A204.1 (cell line): ENCODE measurements at regions not wholly inside any gene's neighbourhood (a gene's known extent, or its start where the extent isn't known, plus 50 kb on each side); places are given as distances from the start of the nearest gene placed in this dataset.
A peak's percentile ranks its signal among the peaks of the same experiment; 100 is the strongest.
"Not testable (repeated sequence)": the region's sequence is repeated elsewhere in the genome, so short reads cannot be mapped to it uniquely, and the experiment has no call there.

Source experiments
- FAIRE-seq: peaks from 2 replicates; lab custom pipeline; 2012; peaks lifted over from hg19 to GRCh38; lab: Jason Lieb, UNC

DNA sequence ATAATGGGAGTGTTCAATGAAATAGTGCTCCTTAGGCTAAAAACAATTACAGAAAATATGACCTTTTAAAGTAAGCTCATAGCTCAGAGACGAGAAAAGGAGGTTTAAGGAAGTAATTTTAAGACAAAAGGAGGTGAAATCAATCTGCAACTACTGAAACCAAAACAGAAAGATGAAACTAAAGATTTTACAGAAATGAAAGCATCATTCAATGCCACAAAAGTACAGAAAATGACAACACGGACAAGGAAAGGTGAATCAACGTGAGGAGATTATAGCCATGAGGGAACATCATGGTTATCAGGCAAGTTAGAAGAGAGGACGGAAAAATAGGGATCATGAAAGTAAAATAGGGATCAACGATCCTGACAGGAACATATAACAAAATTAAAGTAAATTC lies 745.2 kb downstream of the PCDH17 start:
- FAIRE-seq: no peak

DNA sequence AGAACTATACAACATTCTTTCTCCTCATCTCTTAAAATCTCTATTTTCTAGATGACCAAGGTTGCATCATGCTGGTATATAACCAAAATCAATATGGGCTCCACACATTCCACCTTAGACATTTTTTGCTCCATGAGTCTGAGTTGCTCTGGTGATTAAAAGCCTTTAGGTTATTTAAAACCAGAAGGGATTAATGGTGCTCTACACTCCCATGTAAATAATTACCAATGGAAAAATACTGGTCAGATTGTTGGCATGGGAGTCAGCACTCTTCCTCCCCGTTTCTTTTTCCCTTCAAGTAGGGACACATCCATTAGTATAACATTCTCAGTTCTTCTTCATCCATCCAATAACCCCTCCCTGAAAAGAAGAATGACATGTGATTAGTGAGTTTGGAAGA lies 747.7 kb downstream of the PCDH17 start:
- no peak for FAIRE-seq

GRCh38 chr13:58385336-58385735 lies 753.8 kb downstream of the PCDH17 start:
- not testable (repeated sequence) for FAIRE-seq

- FAIRE-seq: no peak
Observed at GRCh38 chr13:58397596-58398387, 766.2 kb downstream of the PCDH17 start.

- FAIRE-seq: no peak
Observed at GRCh38 chr13:58399263-58399662, 767.7 kb downstream of the PCDH17 start.

- FAIRE-seq: no peak
Observed at GRCh38 chr13:58406545-58406944, 775.0 kb downstream of the PCDH17 start.

GRCh38 chr13:58429917-58430316 lies 798.4 kb downstream of the PCDH17 start:
- no peak for FAIRE-seq

DNA sequence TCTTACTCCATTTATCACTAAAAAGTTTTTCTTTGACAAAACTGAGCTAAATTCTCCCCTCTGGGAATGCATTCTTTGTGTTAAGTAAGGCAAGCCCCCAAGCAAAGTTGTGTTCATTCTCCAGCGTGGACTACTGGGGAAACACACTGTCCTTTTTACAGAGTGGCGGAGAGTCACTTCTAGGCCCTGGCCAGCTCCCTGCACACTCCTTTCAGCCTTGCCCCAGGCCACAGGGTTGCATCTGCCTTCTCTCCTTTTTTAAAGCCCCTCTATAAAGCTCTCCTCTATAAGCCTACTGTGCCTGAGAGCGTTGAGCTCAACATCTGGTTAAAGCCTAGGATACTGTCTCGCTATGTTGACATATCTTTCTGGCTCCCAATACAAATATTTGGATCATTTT lies 803.4 kb downstream of the PCDH17 start:
- FAIRE-seq: no peak

GRCh38 chr13:58437427-58437826 lies 805.9 kb downstream of the PCDH17 start:
- FAIRE-seq: no peak

DNA sequence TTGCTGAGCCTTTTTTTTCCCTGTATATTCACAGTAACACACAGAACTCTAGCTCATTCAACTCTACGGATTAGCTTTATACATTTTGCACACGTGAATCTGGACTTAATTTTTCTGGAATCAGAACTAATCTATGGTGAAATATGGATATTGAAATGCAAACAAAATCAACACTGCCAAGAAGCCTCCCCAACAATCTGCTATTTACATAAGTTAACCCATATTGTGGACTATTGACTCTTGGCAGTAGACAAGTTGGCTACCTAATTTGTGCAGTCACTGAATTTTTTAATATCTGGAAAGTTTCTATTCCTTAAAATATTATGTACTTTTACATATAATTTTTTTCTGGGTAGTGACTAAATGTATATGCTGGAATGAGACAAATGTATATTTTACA lies 815.4 kb downstream of the PCDH17 start:
- FAIRE-seq: no peak

GRCh38 chr13:58452123-58452623 lies 820.6 kb downstream of the PCDH17 start:
- FAIRE-seq: no peak

GRCh38 chr13:58455094-58455493 lies 823.5 kb downstream of the PCDH17 start:
- FAIRE-seq: no peak

DNA sequence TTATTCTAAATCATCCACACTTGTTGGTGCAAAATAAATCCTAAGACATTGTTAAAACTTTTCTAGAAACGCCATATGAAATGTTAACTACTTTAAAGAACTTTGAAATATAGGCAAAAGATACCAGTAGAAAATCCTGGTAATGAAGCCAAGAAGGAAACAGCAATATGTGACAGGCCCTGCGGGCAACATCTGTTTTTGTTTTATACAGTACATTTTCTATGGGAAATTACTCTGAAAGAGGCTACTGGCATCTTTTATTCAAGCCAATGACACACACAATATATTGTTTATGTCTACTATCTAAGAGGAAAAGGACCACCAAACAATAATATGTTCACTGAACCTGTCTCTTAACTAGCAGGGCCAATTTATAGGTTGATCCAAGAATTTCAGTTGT lies 829.7 kb downstream of the PCDH17 start:
- FAIRE-seq: no peak

- no peak for FAIRE-seq
Observed at GRCh38 chr13:58463841-58464240, 832.3 kb downstream of the PCDH17 start.

- no peak for FAIRE-seq
Observed at GRCh38 chr13:58467176-58467575, 835.6 kb downstream of the PCDH17 start.

DNA sequence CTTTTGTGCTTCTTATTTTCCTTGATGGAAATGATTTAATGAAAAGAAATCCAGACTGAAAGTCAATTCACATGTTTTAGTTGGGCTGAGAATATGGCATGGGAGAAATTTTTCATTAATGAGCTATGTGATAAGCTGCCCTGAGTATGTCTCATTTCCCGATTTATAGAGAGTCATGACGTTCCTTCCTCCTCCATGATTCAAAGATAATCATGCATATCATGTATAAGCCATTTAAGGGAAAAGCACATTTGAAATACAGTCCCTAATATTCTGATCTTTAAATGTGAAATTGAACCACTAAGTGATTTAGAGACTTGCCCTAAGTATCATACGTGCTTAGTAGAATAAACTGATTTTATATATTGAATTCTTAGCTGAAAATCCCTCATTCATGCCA lies 840.9 kb downstream of the PCDH17 start:
- FAIRE-seq: no peak

GRCh38 chr13:58474581-58474980 lies 843.0 kb downstream of the PCDH17 start:
- no peak for FAIRE-seq

GRCh38 chr13:58476206-58476918 lies 844.8 kb downstream of the PCDH17 start:
- FAIRE-seq: no peak

DNA sequence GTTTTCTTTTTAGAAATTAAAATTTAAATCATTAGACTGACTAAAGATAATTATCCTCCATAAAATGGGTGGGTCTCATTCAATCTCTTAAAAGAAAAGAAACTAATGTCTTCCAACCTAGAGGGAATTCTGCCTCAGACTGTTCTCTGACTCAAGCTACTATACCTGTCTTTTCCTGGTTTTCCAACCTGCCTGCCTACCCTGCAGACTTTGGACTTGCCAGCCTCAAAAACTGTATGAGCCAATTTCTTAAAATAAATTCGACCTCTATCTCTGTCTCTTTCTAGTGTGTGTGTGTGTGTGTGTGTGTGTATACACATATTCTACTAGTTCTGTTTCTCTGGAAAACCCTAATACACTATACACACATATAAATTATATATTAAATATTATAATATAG lies 847.3 kb downstream of the PCDH17 start:
- no peak for FAIRE-seq

DNA sequence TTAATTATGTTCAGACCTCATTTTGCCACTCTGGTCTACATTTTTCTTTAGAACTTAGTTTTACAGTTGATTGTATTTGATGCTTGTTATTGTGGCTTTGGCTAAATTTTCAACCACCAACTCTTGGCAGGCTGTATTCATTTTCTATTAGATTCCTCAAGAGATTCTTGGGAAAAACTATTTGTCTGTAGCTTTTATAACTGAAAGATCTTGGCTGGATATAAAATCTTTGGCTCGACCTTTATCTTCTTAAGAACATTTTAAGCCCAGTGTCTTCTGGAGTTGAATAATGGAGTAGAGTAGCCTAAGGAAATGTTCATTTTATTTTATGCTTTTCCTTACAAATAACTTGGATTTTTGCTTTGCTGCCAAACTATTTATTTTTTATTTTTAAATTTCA lies 848.5 kb downstream of the PCDH17 start:
- FAIRE-seq: no peak

DNA sequence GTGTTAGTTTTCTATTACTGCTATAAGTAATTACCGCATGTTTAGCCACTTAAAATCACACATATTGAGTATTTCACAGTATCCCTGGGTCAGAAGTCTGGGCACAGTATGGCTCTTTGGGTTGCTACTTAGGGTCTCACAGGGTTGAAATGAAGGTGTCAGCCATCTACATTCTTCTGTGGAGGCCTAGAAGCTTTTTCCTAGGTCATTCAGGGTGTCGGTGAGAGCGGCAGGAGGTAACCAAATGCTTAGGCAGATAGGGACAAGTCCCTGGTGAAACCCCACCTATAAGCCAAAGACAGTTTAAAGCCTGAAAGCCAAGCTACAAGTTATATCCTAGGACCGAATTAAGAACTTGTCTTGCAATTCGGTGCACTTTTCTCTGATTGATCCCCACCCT lies 856.7 kb downstream of the PCDH17 start:
- FAIRE-seq: no peak

DNA sequence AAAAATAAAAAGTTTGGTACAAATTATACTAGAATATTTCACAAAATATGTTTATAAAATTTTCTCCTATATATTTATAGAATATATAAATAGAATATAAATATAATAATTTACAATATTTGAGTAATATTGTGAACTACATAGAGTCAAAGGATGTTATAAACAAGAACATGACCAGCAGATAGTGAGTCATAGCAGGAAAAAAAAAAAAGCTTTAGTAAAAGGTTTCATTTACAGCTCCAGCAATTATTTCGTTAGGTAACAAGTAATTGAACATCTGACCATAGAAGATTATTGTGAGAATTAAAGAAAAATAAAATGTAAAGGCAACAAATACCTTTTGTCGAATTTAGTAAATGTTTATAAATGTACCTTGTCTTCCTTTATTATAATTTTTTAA lies 864.1 kb downstream of the PCDH17 start:
- peak; percentile 19 for FAIRE-seq

- FAIRE-seq: no peak
Observed at GRCh38 chr13:58500938-58501337, 869.4 kb downstream of the PCDH17 start.
